ENCODE measurements at regions not wholly inside any gene's neighbourhood (a gene's known extent, or its start where the extent isn't known, plus 50 kb on each side); places are given as distances from the start of the nearest gene placed in this dataset.
"Not testable (repeated sequence)": the region's sequence is repeated elsewhere in the genome, so short reads cannot be mapped to it uniquely, and the experiment has no call there.

DNA sequence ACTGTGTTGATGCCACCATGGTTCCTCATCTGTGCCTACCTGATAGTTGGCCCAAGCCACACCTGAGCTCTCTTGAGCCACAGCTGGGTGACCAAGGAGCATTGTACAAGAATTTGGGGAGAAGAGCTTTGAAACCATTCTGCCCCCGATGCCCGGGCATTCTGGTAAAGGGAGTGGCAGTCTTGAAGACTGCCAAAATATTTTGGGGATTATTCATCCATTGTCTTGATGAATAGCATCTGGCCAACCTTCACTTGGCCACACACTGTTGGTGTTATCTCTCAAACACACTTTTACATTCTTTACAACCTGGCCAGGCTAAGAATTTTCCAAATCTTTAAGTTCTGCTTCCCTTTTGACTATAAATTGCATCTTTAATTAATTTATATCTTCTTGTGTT, 113.1 kb upstream of the PCBD1 start:
- peaks cover 7 to 10% of the 10 kb centered on the region in 2 donors for H3K4me1 ChIP-seq (replicated peaks in 1 of 2)
- ATAC-seq (replicated peaks in 6 of 8), result no peak
- no peak overlapping the region for H3K4me3 ChIP-seq
- WGBS, 10 experiments, result 0 to 100% (median 100%) methylated on average over 1 to 2 of the region's 2 CpGs; no CpG with 5 or more reads in 7 of the 10 experiments
- in situ Hi-C loops (cut with MboI; ENCODE audit: low pct_unique_long_range_greater_than_20kb in 2 of 9, low sequenced_read_pairs in 9 of 9, unreplicated experiment in 9 of 9), result no loop called here
- H3K27ac ChIP-seq, result no peak overlapping the region

DNA sequence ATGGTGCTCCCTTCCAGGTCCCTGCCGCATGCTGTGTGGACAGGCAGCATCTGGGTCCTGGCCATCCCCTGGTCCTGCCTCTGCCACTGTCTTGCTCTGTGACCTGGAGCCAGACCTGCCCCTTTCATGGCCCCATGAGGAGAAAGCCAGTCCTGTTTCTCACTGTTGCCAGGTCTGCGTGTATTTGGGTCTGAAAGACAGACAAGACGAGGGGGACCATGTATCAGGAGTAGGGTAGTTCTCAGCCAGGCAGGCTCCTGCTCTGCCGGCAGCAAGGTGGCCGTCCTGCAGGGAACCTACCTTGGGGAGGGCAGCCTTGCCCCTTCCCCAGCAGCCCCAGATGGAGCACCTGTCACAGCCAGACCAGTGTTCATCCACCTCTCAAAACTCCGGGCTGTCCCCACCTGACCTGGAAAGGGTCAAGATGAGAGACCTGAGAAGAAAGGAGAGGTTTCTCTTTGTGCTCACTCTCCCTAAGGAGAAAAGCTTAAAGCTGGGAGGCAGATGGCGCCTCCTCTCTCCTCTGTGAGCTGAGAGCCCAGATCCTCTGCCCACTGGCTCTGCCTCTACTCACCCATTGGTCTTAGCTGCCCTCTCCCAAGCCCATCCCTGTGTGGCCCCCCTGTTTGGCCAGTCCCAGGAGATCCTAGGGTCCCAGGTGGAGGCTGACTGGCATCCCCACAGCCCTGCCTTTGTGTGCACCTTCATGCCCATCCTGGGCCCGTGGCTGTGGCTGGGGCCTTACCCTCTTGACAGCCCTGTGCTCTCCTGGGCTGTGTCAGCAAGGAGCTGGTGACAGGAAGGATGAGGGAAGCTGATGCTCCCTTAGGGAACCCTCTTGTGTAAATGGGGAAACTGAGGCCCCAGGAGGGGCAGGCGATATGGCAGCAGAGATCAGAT, 116.1 kb upstream of the PCBD1 start:
- H3K4me3 ChIP-seq, result no peak overlapping the region
- ATAC-seq (replicated peaks in 6 of 8), result no peak
- 60 to 100% (median 90%) methylated on average over 1 to 5 of the region's 9 CpGs; no CpG with 5 or more reads in 4 of the 10 experiments for WGBS, 10 experiments
- peaks cover 16 to 21% of the 10 kb centered on the region in 2 donors for H3K4me1 ChIP-seq (replicated peaks in 1 of 2)
- no peak overlapping the region for H3K27ac ChIP-seq
- in situ Hi-C loops (cut with MboI; ENCODE audit: low pct_unique_long_range_greater_than_20kb in 2 of 9, low sequenced_read_pairs in 9 of 9, unreplicated experiment in 9 of 9), result no loop called here

DNA sequence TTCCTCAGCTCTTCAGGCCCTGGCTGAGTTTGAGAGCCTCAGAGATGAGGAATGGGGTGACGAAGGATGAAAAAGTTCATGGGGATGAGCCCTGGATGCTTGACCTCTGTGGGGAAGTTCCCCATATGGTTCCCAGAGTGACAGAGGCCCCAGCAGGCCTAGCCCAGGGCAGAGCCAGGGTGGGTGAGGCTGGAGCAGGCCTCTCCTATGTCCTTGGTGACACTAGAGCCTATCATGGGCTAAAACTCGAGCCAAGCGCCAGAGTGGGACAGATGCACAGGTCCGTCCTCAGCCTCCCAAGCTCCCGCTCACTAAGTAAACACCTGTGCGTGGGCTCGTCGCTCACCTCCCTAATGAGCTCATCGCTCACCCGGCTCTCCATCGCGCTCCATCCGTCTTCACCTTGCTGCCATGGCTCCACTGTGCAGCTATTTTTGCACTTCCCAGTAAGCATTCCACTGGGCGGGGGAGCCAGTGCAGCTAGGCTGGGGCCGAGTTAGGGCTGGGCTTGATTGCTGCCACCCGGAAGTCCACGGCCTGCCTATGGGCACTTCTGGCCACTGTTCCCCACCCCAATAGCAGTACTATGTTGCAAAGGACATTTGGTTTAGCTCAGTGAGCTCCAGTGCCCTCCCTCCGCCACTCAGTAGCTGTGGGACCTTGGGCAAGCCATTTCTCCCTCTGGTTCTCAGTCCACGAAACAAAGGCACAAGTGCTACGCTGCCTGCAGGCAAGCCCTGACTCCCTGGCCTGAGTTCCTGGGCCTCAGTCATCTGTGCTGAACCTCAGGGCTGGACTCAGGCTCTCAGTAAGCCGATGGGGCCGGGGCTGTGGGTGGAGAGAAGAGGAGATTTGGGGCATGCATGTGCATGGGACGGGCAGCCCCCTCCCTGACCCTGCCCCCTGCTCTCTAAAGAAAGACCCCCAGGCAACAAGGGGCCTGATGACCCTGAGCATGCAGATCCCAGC, 117.3 kb upstream of the PCBD1 start:
- in situ Hi-C loops (cut with MboI; ENCODE audit: low pct_unique_long_range_greater_than_20kb in 2 of 9, low sequenced_read_pairs in 9 of 9, unreplicated experiment in 9 of 9), result no loop called here
- 80 to 92% (median 89%) methylated on average over 1 to 13 of the region's 23 CpGs; no CpG with 5 or more reads in 6 of the 10 experiments for WGBS, 10 experiments
- peak in 4 of 8 experiments; percentile 41 to 63 (median 55) for ATAC-seq (replicated peaks in 6 of 8)
- peaks cover 19 to 24% of the 10 kb centered on the region in 2 donors for H3K4me1 ChIP-seq (replicated peaks in 1 of 2)
- H3K4me3 ChIP-seq, result no peak overlapping the region
- H3K27ac ChIP-seq, result no peak overlapping the region

DNA sequence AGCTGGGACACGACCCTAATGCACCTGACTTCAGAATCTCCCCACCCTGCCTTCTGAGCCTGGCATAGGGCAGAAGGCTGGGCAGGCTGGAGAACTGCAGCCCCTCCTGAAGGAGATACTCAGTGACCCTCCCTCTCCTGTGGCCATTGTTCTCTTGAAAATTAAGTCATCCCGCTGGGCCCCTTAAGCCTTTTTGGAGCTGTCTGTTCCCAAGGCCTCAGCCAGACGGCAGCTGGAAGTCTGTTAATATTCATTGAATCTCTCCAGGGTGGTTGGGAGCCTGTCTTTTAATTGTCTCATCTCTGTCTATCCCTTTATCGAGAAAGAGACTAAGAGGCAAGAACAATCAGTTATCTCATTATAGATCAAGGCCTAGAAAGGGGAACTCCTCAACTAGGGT, 118.1 kb upstream of the PCBD1 start:
- Histone ChIP-seq H3K4me1 (replicated peaks in 1 of 2) (peaks cover 19 to 24% of the 10 kb centered on the region in 2 donors), H3K4me3 (no peak overlapping the region), H3K27ac (no peak overlapping the region)
- peak in 2 of 8 experiments; percentile 12 to 18 for ATAC-seq (replicated peaks in 6 of 8)
- WGBS, 10 experiments, result 0 to 51% (median 22%) methylated on average over 1 to 4 of the region's 4 CpGs; no CpG with 5 or more reads in 6 of the 10 experiments
- in situ Hi-C loops (cut with MboI; ENCODE audit: low pct_unique_long_range_greater_than_20kb in 2 of 9, low sequenced_read_pairs in 9 of 9, unreplicated experiment in 9 of 9), result no loop called here

DNA sequence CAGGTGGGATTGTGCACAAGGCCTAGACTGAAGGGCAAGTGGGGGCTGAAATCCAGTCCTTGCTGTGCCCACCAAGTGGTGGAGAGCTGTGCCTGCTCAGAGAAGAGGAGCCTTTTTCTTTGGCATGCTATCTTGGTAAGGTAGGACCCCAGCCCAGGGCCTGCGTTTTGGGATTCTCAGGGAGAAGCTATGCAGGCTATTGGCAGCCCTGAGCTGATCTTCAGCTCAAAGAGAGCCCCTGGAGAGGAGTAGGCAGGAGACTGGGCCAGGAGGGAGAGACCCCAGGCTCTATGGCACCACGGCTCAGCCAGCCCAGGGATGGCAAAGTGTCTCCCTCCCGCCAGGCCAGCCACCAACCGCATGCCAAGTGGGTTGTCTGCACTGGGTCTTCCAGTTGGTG, 119.2 kb upstream of the PCBD1 start:
- ATAC-seq (replicated peaks in 6 of 8), result no peak
- WGBS, 10 experiments, result 60 to 100% (median 100%) methylated on average over 1 to 3 of the region's 4 CpGs; no CpG with 5 or more reads in 5 of the 10 experiments

DNA sequence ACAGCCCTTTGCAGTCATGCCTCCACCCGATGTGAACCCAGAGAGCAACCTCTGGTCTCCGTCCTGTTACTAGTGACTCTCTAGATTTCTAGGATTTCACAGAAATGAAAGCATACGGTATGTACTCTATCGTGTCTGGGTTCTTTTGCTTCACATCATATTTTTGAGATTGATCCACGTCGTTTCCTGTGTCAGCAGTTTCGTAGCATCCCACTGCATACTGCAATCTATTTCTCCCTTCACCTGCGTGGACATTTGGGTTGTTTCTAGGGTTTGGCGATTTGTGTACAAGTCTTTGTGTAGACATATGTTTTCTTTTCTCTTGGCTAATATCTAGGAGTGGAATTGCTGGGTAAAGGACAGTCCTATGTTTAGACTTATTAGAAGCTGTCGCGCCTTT, 119.8 kb upstream of the PCBD1 start:
- in situ Hi-C loops (cut with MboI; ENCODE audit: low pct_unique_long_range_greater_than_20kb in 2 of 9, low sequenced_read_pairs in 9 of 9, unreplicated experiment in 9 of 9), result no loop called here

More for the DNA sequence above, 119.2 kb upstream of the PCBD1 start:
- H3K27ac ChIP-seq, result no peak overlapping the region
- H3K4me1 ChIP-seq (replicated peaks in 1 of 2), result peaks cover 19 to 24% of the 10 kb centered on the region in 2 donors
- H3K4me3 ChIP-seq, result no peak overlapping the region
- in situ Hi-C loops (cut with MboI; ENCODE audit: low pct_unique_long_range_greater_than_20kb in 2 of 9, low sequenced_read_pairs in 9 of 9, unreplicated experiment in 9 of 9), result no loop called here

DNA sequence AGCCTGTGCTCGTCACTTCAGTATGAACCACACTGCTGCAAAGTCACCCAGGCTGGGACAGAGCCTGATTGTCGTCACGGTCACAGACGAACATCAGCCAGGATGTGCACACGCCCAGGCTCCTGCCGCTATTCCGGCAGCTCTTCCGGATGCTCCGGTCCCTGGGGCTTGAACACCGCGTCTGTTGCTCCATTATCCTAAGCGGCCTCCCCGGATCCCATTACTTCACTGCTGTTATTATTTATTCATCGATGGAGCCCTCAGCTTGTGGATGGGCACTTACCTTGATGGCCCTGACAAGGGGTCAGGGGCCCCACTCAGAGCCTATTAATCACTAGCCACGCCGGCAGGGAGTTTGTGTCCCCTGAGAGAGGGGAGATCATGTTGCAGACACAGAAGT, 120.8 kb upstream of the PCBD1 start:
- in situ Hi-C loops (cut with MboI; ENCODE audit: low pct_unique_long_range_greater_than_20kb in 2 of 9, low sequenced_read_pairs in 9 of 9, unreplicated experiment in 9 of 9), result no loop called here
- WGBS, 10 experiments, result 20 to 80% (median 52%) methylated on average over 1 to 8 of the region's 16 CpGs; no CpG with 5 or more reads in 4 of the 10 experiments
- H3K4me3 ChIP-seq, result no peak overlapping the region
- ATAC-seq (replicated peaks in 6 of 8), result peak in 6 of 8 experiments; percentile 29 to 93 (median 90)
- H3K27ac ChIP-seq, result peak overlapping the region; percentile 29 to 60
- peaks cover 20 to 21% of the 10 kb centered on the region in 2 donors for H3K4me1 ChIP-seq (replicated peaks in 1 of 2)

More for the DNA sequence above, 119.8 kb upstream of the PCBD1 start:
- ATAC-seq (replicated peaks in 6 of 8), result no peak
- no peak overlapping the region for H3K27ac ChIP-seq
- peaks cover 19 to 24% of the 10 kb centered on the region in 2 donors for H3K4me1 ChIP-seq (replicated peaks in 1 of 2)
- 49 to 100% (median 94%) methylated on average over 1 to 11 of the region's 11 CpGs for WGBS, 10 experiments
- H3K4me3 ChIP-seq, result no peak overlapping the region

DNA sequence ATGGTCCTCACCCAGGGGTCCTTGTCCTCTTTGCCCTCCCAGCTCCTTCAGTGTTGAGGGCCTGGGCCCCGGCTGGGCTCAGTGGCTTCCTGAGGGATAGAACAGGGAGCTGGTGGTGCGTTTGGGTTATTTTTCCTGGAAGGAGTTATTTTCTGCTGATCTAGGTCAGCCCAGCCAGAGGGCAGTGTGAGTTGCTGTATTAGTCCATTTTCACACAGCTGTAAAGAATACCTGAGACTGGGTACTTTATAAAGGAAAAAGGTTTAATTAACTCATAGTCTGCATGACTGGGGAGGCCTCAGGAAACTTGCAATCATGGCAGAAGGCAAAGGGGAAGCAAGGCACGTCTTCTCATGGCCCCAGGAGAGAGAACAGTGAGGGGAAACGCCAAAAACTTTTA, 122.4 kb upstream of the PCBD1 start:
- in situ Hi-C loops (cut with MboI; ENCODE audit: low pct_unique_long_range_greater_than_20kb in 2 of 9, low sequenced_read_pairs in 9 of 9, unreplicated experiment in 9 of 9), result no loop called here
- Histone ChIP-seq H3K4me1 (replicated peaks in 1 of 2) (peaks cover 23 to 25% of the 10 kb centered on the region in 2 donors), H3K4me3 (no peak overlapping the region), H3K27ac (no peak overlapping the region)
- ATAC-seq (replicated peaks in 6 of 8), result peak in 1 of 8 experiments; percentile 17
- 20 to 65% (median 60%) methylated on average over 1 to 2 of the region's 4 CpGs; no CpG with 5 or more reads in 4 of the 10 experiments for WGBS, 10 experiments

DNA sequence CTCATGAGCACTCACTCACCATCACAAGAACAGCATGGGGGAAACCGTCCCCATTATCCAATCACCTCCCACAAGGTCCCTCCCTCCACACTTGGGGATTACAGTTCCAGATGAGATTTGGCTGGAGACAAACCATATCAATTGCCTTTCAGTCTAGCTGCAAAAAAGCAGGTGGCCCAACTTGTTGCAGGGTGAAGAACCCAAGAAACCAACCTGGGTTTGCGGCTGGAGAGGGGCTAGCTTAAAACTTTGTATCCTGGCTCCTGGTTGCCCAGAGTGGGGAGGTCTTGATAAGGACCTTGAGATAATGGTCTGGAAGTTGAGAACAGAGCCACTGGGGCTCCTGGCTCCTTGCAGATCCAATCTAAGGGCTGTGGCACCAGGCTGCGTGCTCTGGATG, 122.8 kb upstream of the PCBD1 start:
- H3K4me1 ChIP-seq (replicated peaks in 1 of 2), result peaks cover 23 to 27% of the 10 kb centered on the region in 2 donors
- no peak overlapping the region for H3K4me3 ChIP-seq
- no peak overlapping the region for H3K27ac ChIP-seq
- ATAC-seq (replicated peaks in 6 of 8), result no peak
- in situ Hi-C loops (cut with MboI; ENCODE audit: low pct_unique_long_range_greater_than_20kb in 2 of 9, low sequenced_read_pairs in 9 of 9, unreplicated experiment in 9 of 9), result no loop called here
- WGBS, 10 experiments, result 29 to 85% (median 80%) methylated on average over 1 to 2 of the region's 3 CpGs; no CpG with 5 or more reads in 7 of the 10 experiments

DNA sequence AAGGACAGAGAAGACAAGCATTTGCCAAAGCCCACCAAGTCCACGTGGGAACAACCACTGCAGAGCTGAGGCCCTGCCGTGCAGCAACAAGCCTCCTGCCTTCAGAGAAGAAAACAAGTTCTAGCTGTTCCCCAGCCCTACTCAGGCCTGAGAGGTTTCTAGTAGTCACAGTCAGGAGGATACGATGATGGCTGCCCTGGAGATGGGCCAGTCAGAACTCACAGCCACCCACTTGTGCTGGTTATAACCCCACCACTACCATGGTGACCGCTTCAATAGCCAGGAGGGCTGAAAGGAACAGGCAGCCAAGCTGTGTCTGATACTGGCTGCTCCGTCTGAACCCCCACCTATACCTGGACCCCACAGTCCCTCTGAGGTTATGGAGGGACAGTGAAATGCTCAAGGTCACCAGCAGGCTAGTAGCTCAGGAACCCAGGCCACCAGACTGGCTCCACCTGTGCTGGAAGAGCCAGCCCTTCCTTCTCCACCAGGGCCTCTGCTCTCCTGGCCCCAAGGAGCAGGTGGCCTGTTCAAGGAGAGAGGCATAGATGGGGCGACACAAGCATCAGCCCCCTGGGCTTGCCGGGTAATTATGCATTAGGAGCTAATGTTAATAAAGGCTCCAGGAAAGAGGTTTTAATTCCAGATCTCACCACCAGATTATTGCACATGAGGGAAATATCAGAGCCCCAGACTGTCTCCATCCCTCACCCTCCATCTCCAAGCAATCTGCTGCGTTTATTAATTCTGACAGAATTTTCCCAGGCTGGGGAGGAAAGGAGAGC, 125.8 kb upstream of the PCBD1 start:
- no peak overlapping the region for H3K27ac ChIP-seq
- H3K4me1 ChIP-seq (replicated peaks in 1 of 2), result peaks cover 10 to 18% of the 10 kb centered on the region in 2 donors
- peak in 6 of 8 experiments; percentile 11 to 49 (median 34) for ATAC-seq (replicated peaks in 6 of 8)
- no peak overlapping the region for H3K4me3 ChIP-seq
- in situ Hi-C loops (cut with MboI; ENCODE audit: low pct_unique_long_range_greater_than_20kb in 2 of 9, low sequenced_read_pairs in 9 of 9, unreplicated experiment in 9 of 9), result no loop called here
- 30 to 100% (median 55%) methylated on average over 1 to 4 of the region's 8 CpGs; no CpG with 5 or more reads in 3 of the 10 experiments for WGBS, 10 experiments

DNA sequence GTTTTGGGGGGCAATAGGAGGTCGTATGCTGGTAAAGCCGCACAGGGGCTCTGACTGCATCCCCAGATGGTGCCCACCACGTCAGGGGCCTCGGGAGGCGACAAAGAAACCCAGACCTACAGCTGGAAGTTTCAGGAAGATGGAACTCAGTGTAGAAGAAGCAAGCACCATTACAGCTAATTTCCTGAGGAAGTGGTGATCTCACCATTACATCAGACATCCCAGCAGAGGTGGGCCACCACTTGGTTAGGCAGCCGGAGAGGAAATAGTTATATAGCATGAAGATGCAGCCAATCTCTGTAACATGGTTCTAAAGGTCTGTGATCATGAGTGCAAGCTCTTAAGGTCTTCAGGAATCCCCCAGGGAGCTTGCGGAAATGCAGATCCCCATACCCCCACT, 127.3 kb upstream of the PCBD1 start:
- 25 to 100% (median 81%) methylated on average over 1 to 6 of the region's 7 CpGs; no CpG with 5 or more reads in 2 of the 10 experiments for WGBS, 10 experiments
- in situ Hi-C loops (cut with MboI; ENCODE audit: low pct_unique_long_range_greater_than_20kb in 2 of 9, low sequenced_read_pairs in 9 of 9, unreplicated experiment in 9 of 9), result no loop called here
- Histone ChIP-seq H3K4me3 (no peak overlapping the region), H3K4me1 (replicated peaks in 1 of 2) (peaks cover 6 to 12% of the 10 kb centered on the region in 2 donors), H3K27ac (no peak overlapping the region)
- ATAC-seq (replicated peaks in 6 of 8), result peak in 5 of 8 experiments; percentile 44 to 93 (median 78)

DNA sequence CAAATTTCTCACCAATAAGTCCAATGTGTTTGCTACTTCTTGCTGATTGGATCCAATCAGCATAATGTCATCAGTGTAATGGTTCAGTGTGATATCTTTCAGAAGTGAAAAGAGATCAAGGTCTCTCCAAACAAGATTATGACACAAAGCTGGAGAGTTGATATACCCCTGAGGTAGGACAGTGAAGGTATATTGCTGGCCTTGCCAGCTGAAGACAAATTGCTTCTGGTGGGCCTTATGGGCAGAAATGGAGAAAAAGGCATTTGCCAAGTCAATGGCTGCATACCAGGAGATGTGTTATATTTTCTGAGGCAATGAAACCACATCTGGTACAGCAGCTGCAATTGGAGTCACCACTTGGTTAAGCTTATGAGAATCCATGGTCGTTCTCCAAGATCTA, 131.7 kb upstream of the PCBD1 start:
- H3K4me1 ChIP-seq (replicated peaks in 1 of 2); H3K27ac ChIP-seq; in situ Hi-C loops (cut with MboI; ENCODE audit: low pct_unique_long_range_greater_than_20kb in 2 of 9, low sequenced_read_pairs in 9 of 9, unreplicated experiment in 9 of 9); ATAC-seq (replicated peaks in 6 of 8); H3K4me3 ChIP-seq: not testable (repeated sequence)
- WGBS, 10 experiments, result 17 to 40% methylated on average over 1 of the region's 1 CpG; no CpG with 5 or more reads in 8 of the 10 experiments

All from motor neuron (in vitro differentiated cells).